HG03175 (cell line): ENCODE measurements at regions not wholly inside any gene's neighbourhood (a gene's known extent, or its start where the extent isn't known, plus 50 kb on each side); places are given as distances from the start of the nearest gene placed in this dataset.

Source experiments
- ATAC-seq: cut with Tn5 transposase; IDR thresholded peaks from one replicate; pipeline ENCODE4 v1.9.1; 2021; ENCODE audit warnings: mild to moderate bottlenecking, moderate library complexity; ENCODE audit not compliant: unreplicated experiment

- ATAC-seq: no peak
These were observed 55.5 kb downstream of the MID1IP1 start for GRCh38 chrX:38856670-38857265.

DNA sequence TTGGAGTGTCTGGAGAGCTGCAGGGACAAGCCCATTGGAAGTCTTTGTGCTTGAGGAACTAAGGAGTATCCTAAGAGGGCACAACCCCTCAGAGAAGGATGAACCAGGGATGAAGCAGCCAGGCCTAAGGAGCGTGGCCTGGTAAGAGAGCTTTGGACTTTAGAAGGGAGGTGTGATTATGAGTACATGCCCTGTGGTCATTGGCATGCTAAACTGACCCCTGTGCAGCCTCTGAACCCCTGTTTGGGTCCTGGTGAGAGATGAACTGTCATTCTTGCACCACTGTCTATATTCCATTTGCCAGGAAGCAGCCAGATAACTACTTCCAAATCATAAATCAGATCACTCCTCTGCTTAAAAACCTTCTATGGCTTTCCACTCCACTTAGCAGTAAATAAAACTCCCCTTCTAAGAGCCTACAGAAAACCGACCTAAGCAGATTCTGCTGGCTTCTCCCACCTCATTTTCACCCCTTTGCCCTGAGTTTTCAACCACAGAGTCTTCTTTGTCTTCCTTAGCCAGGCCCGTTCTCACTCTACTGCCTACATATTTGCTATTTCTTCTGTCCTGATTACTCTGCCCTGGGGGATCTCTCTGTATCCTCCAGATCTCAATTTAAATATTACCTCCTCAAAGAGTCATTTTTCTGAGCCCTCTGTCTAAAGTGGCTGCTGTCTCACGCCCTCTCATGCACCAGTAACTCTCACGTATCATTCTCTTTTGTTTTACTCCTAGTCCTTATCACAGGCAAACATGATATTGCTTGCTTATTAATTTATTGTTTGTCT is 56.7 kb downstream of the MID1IP1 start:
- ATAC-seq: no peak

DNA sequence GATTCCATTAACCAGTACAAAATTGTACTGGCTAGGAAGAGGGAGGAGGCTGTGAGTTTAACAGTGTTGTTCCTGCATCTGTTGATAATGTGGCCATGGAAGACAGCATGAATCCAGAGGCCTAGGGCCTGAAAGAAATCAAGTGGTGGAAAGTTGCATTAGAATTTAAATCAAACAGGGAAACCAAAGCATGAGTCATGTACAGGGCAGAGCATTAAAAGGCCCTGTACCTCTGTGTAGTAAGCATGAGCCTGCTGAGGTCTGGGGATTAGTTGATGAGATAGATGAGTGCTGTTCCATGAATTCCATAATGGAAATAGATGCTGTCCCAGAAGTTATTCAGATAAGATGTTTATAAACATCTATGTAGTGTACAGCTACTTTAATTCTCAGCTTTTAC is 58.3 kb downstream of the MID1IP1 start:
- no peak for ATAC-seq

- no peak for ATAC-seq
These were observed 59.1 kb downstream of the MID1IP1 start for GRCh38 chrX:38860106-38861013.

- no peak for ATAC-seq
These were observed 60.2 kb downstream of the MID1IP1 start for GRCh38 chrX:38861489-38861888.

DNA sequence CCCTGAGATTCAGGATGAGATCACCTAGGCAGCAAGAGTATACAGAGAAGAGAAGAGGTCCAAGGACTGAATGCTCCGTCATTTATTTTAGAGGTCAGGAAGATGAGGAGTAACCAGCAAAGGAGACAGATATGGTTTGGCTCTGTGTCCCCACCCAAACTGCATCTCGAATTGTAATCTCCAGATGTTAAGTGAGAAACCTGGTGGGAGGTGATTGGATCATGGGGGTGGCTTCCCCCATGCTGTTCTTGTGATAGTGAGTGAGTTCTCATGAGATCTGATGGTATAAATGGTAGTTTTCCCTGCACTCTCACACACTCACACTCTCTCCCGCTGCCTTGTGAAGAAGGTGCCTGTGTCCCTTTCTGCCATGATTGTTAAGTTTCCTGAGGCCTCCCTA is 60.8 kb downstream of the MID1IP1 start:
- ATAC-seq: no peak

GRCh38 chrX:38864165-38864564 is 62.9 kb downstream of the MID1IP1 start:
- ATAC-seq: no peak

DNA sequence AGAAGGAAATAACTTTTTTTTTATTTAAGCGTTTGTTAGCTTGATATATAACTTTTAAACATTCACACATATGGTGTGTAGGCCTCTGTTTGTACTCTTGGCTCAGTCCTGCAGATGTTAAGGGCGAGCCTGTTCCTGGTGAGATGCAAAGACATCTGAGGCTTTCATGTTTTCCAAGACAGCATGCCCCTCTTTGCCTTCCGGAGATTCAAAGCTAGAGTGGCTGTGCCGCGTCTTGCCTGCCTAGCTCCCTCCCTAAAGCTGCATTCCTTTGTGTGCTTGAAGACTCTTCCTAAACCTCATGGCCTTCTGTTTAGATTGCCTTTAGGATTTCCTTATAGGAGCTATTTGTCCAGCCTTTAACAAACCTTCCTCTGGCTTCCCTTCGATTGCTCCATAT is 67.1 kb downstream of the MID1IP1 start:
- ATAC-seq: no peak

DNA sequence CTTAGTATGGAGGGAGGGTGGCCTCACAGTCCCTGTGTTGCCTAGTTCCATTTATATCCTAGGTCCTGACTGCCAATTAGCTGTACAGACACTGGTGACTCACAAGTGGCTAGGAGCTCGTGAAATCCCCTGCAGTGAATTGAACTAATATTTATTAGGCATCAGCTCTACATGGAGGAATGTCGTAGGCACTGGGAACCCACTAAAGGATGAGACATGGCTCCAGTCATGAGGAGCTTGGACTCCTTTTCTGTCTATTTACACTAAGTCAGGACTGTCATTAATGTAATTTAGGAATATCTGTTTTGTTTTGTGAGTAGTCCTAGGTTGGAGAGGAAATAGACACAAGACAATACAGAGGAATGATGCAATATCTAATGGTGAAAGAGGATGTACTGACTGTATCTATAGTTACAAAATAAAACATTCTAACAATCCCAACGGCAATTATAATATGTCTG is 67.7 kb downstream of the MID1IP1 start:
- no peak for ATAC-seq

GRCh38 chrX:38870361-38870895 is 69.2 kb downstream of the MID1IP1 start:
- ATAC-seq: no peak

DNA sequence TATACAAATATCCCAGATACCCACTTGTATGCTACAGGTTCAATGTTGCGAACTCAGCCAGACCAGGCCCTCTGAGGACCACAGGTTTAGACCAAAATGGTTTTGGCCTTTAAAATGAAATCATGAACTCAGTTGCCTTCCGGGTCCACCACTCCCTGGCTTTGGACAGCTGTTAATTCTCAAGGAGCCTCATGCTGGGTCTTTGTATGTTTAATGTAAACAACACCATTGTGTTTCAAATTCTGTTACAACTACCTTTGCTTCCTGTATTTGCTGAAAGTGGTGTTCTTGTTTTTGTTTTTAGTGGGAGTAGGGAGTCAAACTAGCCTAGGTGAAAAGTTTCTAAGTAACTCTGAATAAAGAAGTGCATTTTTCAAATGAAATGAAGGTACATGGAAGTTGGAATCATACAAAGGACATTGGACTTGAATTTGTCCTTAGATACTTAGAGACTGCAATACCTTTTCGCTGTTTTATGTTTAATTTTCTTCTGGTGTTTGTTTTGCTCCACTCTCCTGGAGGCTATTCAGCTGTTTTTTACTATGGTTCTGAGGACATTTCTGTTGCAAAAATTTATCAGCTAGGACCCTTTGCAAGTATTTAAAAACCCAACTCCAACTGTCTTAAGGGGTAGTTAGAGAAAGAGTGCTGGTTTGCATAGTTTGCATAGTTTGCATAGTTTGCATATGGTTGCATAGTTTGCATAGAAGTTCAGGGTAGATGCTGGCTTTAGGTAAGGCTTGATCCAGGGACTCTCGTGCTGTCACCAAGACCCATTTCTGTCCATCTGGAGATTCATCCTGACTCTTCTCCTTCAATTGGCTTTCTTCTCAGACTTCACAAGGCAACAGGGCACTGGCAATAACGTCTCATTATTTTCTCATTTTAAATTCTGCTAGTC is 70.1 kb downstream of the MID1IP1 start:
- ATAC-seq: no peak

- no peak for ATAC-seq
These were observed 76.1 kb downstream of the MID1IP1 start for GRCh38 chrX:38877366-38877765.

DNA sequence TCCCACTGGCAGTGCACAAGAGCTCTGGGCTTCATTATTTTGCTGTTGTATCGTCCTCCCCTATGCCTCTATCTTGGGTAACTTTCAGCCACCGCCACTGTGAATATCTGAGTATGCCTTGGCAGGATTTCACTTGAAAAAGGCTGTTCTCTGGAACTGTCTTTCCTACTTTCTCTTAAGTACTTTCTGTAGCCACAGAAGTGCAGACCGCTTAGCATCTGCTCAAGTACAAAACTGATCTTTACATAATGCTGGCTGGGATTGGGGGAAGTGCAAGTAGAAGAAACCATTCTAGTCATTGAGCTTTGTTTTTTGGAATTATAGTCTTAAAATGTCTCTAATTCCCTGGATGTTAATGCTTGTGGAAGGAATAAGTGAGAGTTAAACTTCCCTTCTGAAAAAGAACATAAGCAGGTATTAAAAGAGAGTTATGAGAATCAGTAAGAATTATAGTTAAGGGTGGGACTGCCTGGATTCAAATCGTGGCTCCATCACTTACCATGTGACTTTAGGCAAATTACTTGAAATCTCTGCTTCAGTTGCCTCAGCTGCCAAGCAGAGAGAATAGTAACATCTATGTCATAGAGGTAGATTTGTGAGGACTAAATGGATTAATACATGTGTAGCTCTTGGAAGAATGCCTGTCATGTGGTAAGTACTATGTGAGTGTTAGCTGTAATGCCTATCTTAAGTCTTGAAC is 77.5 kb downstream of the MID1IP1 start:
- no peak for ATAC-seq

- ATAC-seq: peak; percentile 81
These were observed 78.5 kb downstream of the MID1IP1 start for GRCh38 chrX:38879631-38880220.

DNA sequence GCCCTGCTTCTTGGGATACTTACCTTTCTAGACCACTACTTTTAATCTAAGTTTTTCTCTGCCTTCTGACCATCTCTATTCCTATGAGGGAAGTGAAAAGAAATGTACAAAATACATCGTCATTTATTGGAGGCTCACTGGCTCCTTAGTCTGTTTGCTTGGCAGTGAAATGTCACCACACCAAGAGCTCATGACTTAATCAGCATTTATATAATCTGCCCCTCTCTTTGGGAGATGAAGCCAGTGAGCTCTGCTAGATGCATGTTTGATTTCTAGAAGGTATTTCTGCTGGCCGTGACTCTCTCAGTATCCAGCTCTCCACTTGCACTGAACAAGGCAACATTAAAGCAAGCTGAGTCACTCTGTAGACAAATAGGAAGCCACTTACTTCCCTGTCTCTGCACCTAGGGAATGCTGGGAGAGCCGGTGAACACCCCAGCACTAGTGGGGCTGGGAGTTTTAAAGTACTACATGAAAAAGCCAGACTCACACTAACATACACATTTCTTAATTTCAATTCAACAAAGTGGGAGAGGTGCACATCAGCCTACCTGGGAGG is 79.1 kb downstream of the MID1IP1 start:
- ATAC-seq: no peak

DNA sequence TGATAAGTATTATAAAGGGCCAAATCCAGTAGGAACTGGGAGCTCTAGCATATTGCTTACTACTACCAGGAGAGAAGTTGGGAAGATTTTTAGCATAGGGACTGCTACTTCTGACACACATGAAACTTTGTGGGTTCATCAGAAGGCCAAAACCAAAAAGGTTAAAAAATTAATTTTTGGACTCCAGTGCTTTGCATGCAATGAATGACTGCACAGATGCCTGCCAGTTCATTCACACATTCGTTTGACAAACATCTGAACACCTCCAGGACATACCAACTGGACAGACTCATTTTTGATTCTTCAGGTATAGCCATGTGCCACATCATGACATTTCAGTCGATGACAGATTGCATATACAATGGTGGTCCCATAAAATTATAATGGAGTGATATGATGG is 79.8 kb downstream of the MID1IP1 start:
- ATAC-seq: no peak

DNA sequence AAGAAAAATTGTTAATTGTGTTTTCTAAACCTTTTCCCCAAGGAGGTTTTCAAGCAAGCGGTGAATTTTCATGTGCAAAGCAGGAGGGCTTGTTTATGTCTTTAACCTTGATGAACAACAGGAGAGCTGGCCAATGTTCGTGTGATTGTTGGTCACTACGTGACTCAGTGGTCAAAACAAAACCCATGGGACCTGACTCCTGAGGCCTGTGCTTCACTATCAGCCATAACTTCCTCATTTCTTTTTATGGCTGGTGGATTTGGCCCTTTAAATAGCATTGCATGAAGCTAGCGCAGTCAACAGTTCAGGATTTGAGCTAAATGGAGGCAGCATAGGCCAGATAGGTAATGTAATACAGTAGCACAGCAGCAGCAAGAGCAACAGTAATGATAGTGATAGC is 80.5 kb downstream of the MID1IP1 start:
- ATAC-seq: peak; percentile 41

- ATAC-seq: no peak
These were observed 81.8 kb downstream of the MID1IP1 start for GRCh38 chrX:38882894-38883626.
